Limb (tissue), 2 donors: ENCODE measurements at regions not wholly inside any gene's neighbourhood (a gene's known extent, or its start where the extent isn't known, plus 50 kb on each side); places are given as distances from the start of the nearest gene placed in this dataset.
"Not testable (repeated sequence)": the region's sequence is repeated elsewhere in the genome, so short reads cannot be mapped to it uniquely, and the experiment has no call there.

Experiments used
- DNase-seq, 2 donors: peaks; one replicate each; pipeline ENCODE4 v3.0.0-alpha.2; 2016; ENCODE audit errors: extremely low spot score in 2 of 2

DNA sequence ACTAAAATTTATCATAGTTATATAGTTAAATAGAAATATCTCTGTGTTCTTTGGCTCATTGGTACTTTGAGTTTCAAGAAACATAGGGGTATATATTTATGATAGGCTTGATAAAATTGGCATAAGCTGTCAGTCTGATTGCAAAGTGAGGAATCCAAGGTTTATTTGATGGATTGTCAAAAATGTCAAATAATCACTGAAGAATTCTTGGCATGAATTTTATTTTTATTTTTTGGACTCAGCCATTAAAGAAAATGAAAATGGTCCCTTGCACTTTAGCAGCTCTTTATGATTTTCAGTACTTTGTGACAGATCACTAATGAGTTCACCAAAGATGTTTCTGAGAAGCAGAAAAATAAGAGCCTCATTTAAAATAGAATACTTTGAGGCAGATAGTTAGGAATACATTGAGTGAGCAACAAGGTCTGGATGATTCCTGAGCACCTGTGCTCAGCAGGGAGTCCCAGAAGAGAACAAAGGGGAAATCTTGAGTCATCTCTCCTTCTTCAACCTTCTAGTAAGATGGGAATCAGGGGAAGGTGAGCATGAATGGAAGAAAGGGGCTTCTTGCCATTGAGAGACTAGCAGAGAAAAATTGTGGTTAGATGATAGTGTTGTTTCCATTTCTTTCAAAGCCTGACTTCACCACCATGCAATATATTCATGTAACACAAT, 85.3 kb upstream of the VEPH1 start:
- DNase-seq = no peak

DNA sequence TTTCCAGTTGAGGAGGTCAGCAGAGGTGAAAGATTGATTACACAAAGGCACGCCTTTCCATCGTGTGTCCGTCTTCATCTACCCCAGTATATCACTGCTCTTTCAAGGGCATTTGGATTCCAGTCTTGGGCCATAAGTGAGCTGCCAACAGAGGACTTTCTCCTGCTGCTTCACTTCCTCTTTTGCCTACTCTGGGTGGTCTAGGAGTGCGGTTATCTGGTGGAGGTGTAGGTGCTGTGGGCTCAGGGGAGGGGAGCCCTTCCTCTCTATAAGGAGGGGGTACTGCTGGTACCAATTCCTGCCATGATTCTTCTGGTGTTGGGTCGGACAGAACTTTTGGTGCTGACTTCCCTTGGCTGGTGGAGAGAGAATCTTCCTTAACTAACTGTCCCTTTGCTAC, 83.1 kb upstream of the VEPH1 start:
- no peak for DNase-seq

DNA sequence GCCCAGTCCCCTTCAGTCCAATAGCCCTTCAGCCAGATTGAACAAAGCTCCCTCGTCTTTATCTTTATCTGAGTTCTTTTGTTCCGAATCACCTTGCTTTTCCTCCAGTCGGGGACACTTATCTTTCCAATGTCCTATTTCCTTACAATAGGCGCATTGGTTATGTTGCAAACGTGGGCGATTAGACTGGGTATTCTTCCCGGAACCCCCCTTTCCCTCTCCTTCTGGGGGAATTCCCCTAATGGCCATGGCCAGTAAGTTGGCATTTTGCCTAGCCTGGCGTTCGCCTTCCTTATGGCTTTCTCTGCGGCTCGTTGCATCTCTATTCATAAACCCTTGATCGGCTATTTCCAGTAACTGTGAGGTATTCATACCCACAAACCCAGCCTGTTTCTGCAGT, 82.2 kb upstream of the VEPH1 start:
- DNase-seq = no peak

DNA sequence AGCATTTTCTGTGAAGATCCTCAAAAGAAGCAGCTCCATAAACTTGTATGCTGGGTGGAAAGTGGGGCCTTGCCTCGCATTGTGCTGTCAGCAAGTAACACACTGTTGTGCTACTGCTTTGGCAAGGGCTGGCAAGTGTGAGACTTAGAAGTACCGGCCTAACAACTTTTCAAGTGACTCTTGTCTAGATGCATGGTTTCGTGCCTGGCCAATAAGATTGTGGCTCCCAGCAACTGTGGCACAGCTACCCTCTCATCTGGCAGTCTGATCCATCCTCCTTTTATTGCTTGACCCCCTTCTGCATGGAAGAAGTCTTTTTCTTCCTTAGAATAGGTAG, 79.4 kb upstream of the VEPH1 start:
- no peak for DNase-seq

DNA sequence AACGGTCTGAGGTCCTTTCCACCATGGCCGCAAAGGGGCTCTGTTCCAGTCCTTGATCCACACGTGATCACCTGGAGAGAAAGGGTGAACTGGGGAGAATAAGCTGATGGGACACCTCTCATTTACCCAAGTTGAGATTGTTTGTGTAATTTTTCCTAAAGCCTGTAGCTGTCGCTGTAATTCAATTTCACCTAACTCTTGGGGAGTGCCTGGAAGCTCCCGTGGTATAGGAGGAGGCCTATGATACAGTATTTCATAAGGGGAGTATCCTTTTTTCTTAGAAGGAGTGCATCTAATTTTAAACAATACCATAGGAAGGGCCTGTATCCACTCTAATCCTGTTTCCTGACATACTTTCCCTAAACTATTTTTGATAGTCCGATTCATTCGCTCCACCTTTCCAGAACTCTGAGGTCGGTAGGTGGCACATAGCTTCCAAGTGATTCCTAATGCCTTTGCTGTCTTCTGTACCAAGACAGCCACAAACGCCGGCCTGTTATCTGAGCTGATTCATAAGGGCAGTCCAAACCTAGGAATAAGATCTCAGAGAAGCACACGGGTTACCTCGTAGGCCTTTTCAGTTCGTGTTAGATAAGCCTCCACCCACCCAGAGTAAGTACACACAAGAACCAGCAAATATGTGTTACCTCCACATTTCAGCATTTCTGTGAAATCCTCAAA, 78.9 kb upstream of the VEPH1 start:
- not testable (repeated sequence) for DNase-seq

DNA sequence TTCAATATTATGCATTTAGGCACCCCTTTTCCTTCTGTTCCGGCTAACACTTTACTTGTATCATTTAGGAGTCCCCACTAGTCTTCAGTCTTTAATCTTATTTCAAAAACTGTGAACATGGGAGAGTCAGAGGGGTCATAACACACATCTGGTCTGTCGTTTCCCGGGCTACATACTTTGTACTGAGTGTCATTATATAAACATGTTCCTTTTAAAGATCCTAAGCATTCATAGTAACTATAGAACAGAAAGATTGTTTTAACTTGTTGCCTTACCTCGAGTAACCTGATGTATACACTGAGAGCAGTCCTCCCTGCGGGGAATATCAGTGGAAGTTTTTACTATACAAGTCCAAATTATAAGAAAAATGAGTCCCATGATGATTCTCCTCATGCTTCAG, 78.2 kb upstream of the VEPH1 start:
- no peak for DNase-seq

DNA sequence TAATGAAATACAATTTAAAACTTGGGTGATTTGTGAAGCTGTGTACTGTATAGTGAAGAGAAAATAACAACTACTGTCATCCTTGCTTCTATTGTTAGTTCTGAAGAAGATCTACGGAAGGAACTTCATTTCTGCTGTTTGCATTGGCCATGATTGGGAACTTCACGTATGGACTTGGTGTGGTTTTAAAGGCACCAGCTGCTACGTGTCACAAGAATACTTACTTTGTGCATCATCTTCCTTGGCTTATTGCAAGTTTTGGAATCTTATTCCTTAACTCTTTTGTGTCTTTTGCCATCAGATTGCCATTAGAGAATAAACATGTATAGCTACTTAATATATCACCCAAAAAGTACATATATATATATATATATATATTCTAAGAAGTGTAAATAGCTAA, 75.0 kb upstream of the VEPH1 start:
- DNase-seq = no peak

DNA sequence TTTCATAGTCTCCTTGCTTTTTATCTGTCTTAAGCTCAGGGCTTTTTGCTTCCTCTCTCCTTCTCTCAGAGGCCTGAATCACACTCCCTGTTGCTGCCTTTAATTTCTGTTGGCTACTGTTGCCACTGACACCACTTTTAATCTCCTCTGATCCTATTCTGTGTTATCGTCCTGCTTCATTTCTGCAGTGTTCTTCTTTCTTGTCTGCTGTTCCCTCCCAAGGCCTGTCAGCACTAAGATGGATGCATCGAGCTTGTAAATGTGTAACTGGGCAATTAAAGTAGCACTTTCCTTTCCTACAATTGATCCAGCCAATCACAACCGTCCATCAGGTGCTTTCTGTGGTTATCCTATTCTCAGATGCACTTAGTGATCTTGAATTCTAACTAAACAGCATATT, 71.3 kb upstream of the VEPH1 start:
- no peak for DNase-seq

DNA sequence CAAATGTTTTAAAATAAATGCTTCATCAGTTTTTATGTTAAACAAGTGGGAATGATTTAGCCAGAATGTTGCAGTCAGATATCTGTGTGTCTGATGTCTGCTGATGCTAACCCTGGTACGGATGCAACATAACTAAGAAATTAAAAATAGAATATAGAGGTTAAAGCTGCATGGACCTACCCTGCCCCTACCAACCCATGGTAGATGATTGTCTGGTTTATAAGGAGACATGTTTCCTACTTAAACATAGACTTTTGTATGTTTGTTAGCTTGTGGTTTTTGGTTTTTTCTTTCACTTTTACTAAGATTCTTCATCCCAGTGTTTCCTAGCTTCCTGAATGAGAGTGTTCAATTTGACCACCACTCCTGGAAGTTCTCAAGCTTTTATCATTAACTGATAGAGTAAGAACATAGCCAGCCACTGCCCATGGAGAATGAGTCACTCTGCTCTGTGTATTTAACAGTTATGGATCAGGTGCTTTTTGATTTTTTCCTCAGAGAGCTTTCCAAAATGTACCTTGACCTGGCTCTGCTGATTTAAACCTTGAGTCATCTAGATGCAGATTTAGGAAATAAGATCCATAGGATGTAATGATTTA, 70.7 kb upstream of the VEPH1 start:
- DNase-seq = no peak

DNA sequence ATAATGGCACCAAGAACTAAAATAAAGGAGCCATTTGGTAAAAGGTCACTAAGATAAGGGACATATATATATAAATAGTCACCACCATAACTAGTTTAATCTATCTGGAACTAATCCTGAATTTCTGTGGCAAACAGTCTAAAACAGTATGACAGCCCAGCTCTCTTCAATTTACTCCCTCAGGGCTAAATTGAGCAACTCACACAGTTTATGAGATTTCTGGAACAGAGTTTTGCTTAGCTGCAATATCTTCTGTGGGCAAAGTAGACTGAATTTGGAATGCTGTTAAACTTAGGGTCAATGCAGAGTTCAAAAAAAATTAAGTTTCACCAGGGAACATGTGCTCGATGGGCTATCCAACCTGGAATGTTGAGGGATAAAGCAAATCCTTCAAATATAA, 70.1 kb upstream of the VEPH1 start:
- no peak for DNase-seq

DNA sequence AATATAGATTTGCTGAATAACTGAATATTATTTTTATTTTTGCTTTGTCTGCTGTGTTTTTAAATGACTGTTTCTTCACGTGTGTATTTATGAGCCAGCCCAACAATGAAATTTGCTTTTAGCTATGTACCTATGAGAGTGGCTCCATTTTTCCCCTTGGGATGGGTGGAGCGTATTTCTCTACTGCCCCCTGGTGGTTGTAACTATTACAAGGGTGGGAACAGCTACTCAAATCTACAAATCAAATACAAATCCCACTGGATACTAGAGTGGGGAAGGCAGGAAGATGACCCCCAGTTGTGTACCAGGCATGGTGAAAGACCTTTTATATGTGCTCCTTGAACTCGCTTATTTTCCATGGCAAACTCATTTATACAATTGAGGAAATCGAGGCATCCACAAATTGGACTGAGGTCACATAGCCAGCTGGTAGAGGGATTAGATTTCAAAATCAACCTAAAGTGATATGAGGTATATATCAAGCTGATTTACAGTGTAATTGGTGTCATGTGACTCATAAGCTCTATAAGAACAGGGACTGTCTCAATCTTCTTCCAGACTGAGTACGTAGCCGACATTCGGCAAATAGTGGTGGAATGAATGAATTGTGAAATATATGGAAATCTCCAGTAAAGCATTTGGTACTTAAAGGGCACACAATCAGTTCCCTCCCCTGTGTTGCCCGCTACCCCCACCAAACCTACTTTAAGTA, 69.5 kb upstream of the VEPH1 start:
- no peak for DNase-seq

DNA sequence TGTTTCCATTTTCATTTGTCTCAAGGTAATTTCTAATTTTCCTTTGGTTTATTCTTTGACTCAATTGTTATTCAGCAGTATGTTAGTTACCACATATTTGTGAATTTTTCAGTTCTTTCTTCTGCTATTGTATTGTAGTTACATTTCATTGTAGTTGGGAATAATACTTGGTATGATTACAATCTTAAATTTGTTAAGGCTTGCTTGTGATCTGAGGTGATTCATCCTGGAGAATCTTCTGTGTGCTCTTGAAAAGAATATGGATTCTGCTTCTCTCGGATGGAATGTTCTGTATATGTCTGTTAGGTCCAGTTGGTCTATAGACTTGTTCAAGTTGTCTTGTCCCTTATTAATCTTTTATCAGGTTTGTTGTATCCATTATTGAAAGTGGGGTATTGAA, 63.4 kb upstream of the VEPH1 start:
- no peak for DNase-seq

DNA sequence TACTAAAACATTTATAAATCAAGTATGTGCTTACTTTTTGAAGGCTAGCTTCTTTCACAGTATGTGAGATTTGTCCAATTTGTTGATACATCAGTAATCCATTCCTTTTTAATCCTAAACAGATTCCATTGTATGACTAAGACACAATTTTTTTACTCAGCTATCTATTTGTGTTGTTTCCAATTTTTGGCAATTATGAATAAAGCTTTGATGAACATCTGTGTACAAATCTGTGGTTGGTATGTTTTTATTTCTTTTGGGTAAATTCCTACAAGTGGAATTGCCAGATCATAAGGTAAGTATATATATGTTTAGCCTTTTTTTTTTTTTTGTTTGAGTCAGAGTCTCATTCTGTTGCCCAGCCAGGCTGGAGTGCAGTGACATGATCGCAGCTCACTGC, 56.2 kb upstream of the VEPH1 start:
- no peak for DNase-seq
